ENCODE measurements at regions not wholly inside any gene's neighbourhood (a gene's known extent, or its start where the extent isn't known, plus 50 kb on each side); places are given as distances from the start of the nearest gene placed in this dataset.

GRCh38 chr7:47043304-47043703 is 538.6 kb downstream of the TNS3 start:
- DNase-seq (ENCODE audit: low read depth in 3 of 3) = no peak

GRCh38 chr7:47042669-47043068 is 539.2 kb downstream of the TNS3 start:
- DNase-seq (ENCODE audit: low read depth in 3 of 3) = no peak

GRCh38 chr7:47040795-47041347 is 541.0 kb downstream of the TNS3 start:
- DNase-seq (ENCODE audit: low read depth in 3 of 3) = no peak

GRCh38 chr7:47039904-47040303 is 542.0 kb downstream of the TNS3 start:
- DNase-seq (ENCODE audit: low read depth in 3 of 3) = no peak

GRCh38 chr7:47039089-47039648 is 542.7 kb downstream of the TNS3 start:
- DNase-seq (ENCODE audit: low read depth in 3 of 3) = no peak

GRCh38 chr7:47038621-47039020 is 543.3 kb downstream of the TNS3 start:
- DNase-seq (ENCODE audit: low read depth in 3 of 3) = no peak

- DNase-seq (ENCODE audit: low read depth in 3 of 3) = no peak
Measured at GRCh38 chr7:47037607-47038006, 544.3 kb downstream of the TNS3 start.

GRCh38 chr7:47036909-47037308 is 545.0 kb downstream of the TNS3 start:
- DNase-seq (ENCODE audit: low read depth in 3 of 3) = no peak

- no peak for DNase-seq (ENCODE audit: low read depth in 3 of 3)
Measured at GRCh38 chr7:47035522-47035921, 546.4 kb downstream of the TNS3 start.

- no peak for DNase-seq (ENCODE audit: low read depth in 3 of 3)
Measured at GRCh38 chr7:47034180-47034579, 547.7 kb downstream of the TNS3 start.

GRCh38 chr7:47032536-47032908 is 549.4 kb downstream of the TNS3 start:
- DNase-seq (ENCODE audit: low read depth in 3 of 3) = no peak

- DNase-seq (ENCODE audit: low read depth in 3 of 3) = no peak
Measured at GRCh38 chr7:47031786-47032535, 550.0 kb downstream of the TNS3 start.

GRCh38 chr7:47028284-47028683 is 553.6 kb downstream of the TNS3 start:
- no peak for DNase-seq (ENCODE audit: low read depth in 3 of 3)

GRCh38 chr7:47027695-47028240 is 554.1 kb downstream of the TNS3 start:
- DNase-seq (ENCODE audit: low read depth in 3 of 3) = no peak

GRCh38 chr7:47026780-47027361 is 555.0 kb downstream of the TNS3 start:
- DNase-seq (ENCODE audit: low read depth in 3 of 3) = no peak

GRCh38 chr7:47024991-47025390 is 556.9 kb downstream of the TNS3 start:
- DNase-seq (ENCODE audit: low read depth in 3 of 3) = no peak

GRCh38 chr7:47008461-47008860 is 573.5 kb downstream of the TNS3 start:
- DNase-seq (ENCODE audit: low read depth in 3 of 3) = no peak

GRCh38 chr7:47007471-47007870 is 574.4 kb downstream of the TNS3 start:
- no peak for DNase-seq (ENCODE audit: low read depth in 3 of 3)

- no peak for DNase-seq (ENCODE audit: low read depth in 3 of 3)
Measured at GRCh38 chr7:47000561-47000960, 581.4 kb downstream of the TNS3 start.

GRCh38 chr7:46999866-47000265 is 582.0 kb downstream of the TNS3 start:
- no peak for DNase-seq (ENCODE audit: low read depth in 3 of 3)

GRCh38 chr7:46996972-46997371 is 584.9 kb downstream of the TNS3 start:
- DNase-seq (ENCODE audit: low read depth in 3 of 3) = no peak

- DNase-seq (ENCODE audit: low read depth in 3 of 3) = no peak
Measured at GRCh38 chr7:46993396-46993795, 588.5 kb downstream of the TNS3 start.

GRCh38 chr7:46990761-46991160 is 591.1 kb downstream of the TNS3 start:
- no peak for DNase-seq (ENCODE audit: low read depth in 3 of 3)
